ENCODE measurements at regions not wholly inside any gene's neighbourhood (a gene's known extent, or its start where the extent isn't known, plus 50 kb on each side); places are given as distances from the start of the nearest gene placed in this dataset. TPM values are rescaled to one million over a fixed set of nuclear protein-coding genes. Genes with fewer than 3 reads are reported as not detected.

GRCh38 chrX:44621078-44621477 lies 78.4 kb upstream of the FUNDC1 start:
- Histone ChIP-seq H3K36me3 (ENCODE audit: insufficient read depth, low read length) (no peaks in the 10 kb centered on the region), H4K20me1 (ENCODE audit: insufficient read depth, low read length) (no peaks in the 10 kb centered on the region), H3K4me1 (ENCODE audit: insufficient read depth, low read length, poor library complexity, severe bottlenecking) (no peaks in the 10 kb centered on the region), H3K4me2 (ENCODE audit: low read length) (no peak overlapping the region), H3K9me3 (ENCODE audit: low read length) (no peaks in the 10 kb centered on the region), H2AFZ (ENCODE audit: low read length) (no peak overlapping the region), H3K27ac (ENCODE audit: low read depth, low read length, poor library complexity, severe bottlenecking) (no peak overlapping the region), H3K9me2 (ENCODE audit: insufficient read depth, low read length) (no peaks in the 10 kb centered on the region), H3K4me3 (ENCODE audit: low read depth, low read length, poor library complexity, severe bottlenecking) (no peak overlapping the region), H3K79me2 (ENCODE audit: insufficient read depth, low read depth, low read length) (no peaks in the 10 kb centered on the region)
- POLR2A ChIA-PET: no interaction called here
- no TSS peak for BruUV-seq (replicated peaks)
- intact Hi-C loops (cut with micrococcal nuclease; ENCODE audit: unreplicated experiment): no loop called here
- no peak for DNase-seq (ENCODE audit: low spot score)
- CTCF ChIA-PET (ENCODE audit: unreplicated experiment): no interaction called here
- TF ChIP-seq, protein P1, sequence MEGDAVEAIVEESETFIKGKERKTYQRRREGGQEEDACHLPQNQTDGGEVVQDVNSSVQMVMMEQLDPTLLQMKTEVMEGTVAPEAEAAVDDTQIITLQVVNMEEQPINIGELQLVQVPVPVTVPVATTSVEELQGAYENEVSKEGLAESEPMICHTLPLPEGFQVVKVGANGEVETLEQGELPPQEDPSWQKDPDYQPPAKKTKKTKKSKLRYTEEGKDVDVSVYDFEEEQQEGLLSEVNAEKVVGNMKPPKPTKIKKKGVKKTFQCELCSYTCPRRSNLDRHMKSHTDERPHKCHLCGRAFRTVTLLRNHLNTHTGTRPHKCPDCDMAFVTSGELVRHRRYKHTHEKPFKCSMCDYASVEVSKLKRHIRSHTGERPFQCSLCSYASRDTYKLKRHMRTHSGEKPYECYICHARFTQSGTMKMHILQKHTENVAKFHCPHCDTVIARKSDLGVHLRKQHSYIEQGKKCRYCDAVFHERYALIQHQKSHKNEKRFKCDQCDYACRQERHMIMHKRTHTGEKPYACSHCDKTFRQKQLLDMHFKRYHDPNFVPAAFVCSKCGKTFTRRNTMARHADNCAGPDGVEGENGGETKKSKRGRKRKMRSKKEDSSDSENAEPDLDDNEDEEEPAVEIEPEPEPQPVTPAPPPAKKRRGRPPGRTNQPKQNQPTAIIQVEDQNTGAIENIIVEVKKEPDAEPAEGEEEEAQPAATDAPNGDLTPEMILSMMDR (conservative IDR thresholded peaks at IDR 0.05; ENCODE audit: low read length): no peak
- no peak for TF ChIP-seq EZH2phosphoT487 (IDR thresholded peaks at IDR 0.05; ENCODE audit: borderline replicate concordance, low read depth, low read length)

DNA sequence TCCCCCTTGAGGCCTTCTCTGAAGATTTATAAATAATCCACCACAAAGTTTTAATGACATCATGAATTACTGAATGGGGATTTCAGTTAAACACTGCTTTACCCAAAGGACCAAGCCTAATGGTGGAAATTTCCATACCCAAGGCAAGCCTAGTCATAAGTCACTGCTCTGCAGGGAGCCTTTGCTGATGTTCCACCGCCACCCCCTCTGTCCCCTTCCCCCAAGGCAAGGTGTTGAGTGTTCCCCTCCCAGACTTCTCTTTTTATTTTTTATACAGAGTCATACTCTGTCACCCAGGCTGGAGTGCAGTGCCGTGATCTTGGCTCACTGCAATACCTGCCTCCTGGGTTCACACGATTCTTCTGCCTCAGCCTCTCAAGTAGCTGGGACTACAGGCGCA lies 76.4 kb upstream of the FUNDC1 start:
- TF ChIP-seq, protein P1 (conservative IDR thresholded peaks at IDR 0.05; ENCODE audit: low read length): no peak
- no peak for TF ChIP-seq EZH2phosphoT487 (IDR thresholded peaks at IDR 0.05; ENCODE audit: borderline replicate concordance, low read depth, low read length)
- H3K4me3 ChIP-seq (ENCODE audit: low read depth, low read length, poor library complexity, severe bottlenecking): no peak overlapping the region
- DNase-seq (ENCODE audit: low spot score): no peak
- no peaks in the 10 kb centered on the region for H3K9me3 ChIP-seq (ENCODE audit: low read length)
- POLR2A ChIA-PET: no interaction called here
- no TSS peak for BruUV-seq (replicated peaks)
- no peak overlapping the region for H3K4me2 ChIP-seq (ENCODE audit: low read length)
- intact Hi-C loops (cut with micrococcal nuclease; ENCODE audit: unreplicated experiment): no loop called here
- H2AFZ ChIP-seq (ENCODE audit: low read length): no peak overlapping the region
- H3K79me2 ChIP-seq (ENCODE audit: insufficient read depth, low read depth, low read length): no peaks in the 10 kb centered on the region
- H3K9me2 ChIP-seq (ENCODE audit: insufficient read depth, low read length): no peaks in the 10 kb centered on the region
- H4K20me1 ChIP-seq (ENCODE audit: insufficient read depth, low read length): no peaks in the 10 kb centered on the region
- CTCF ChIA-PET (ENCODE audit: unreplicated experiment): no interaction called here
- no peaks in the 10 kb centered on the region for H3K36me3 ChIP-seq (ENCODE audit: insufficient read depth, low read length)
- no peak overlapping the region for H3K27ac ChIP-seq (ENCODE audit: low read depth, low read length, poor library complexity, severe bottlenecking)
- H3K4me1 ChIP-seq (ENCODE audit: insufficient read depth, low read length, poor library complexity, severe bottlenecking): no peaks in the 10 kb centered on the region

DNA sequence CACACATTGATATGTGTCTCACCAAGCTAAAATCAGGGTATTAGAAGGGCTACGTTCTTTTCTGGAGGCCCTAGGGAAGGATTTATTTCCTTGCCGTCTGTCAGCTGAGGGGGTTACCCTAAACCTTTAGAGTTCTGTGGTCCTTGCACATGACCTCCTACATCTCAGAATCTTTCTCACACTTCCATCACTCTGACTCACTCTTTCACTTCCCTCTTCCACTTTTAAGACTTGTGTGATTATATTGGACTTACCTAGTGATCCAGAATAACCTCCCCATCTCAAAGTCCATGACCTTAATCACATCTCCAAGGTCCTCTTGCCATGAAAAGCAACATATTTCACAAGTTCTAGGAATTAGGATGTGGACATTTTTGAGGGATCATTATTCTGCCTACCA lies 53.6 kb upstream of the FUNDC1 start:
- no peaks in the 10 kb centered on the region for H3K9me2 ChIP-seq (ENCODE audit: insufficient read depth, low read length)
- no peaks in the 10 kb centered on the region for H3K4me1 ChIP-seq (ENCODE audit: insufficient read depth, low read length, poor library complexity, severe bottlenecking)
- H3K27ac ChIP-seq (ENCODE audit: low read depth, low read length, poor library complexity, severe bottlenecking): no peak overlapping the region
- no peaks in the 10 kb centered on the region for H3K36me3 ChIP-seq (ENCODE audit: insufficient read depth, low read length)
- no peaks in the 10 kb centered on the region for H3K9me3 ChIP-seq (ENCODE audit: low read length)
- H3K4me3 ChIP-seq (ENCODE audit: low read depth, low read length, poor library complexity, severe bottlenecking): no peak overlapping the region
- no peaks in the 10 kb centered on the region for H4K20me1 ChIP-seq (ENCODE audit: insufficient read depth, low read length)
- BruUV-seq (replicated peaks): no TSS peak
- POLR2A ChIA-PET: no interaction called here
- TF ChIP-seq, protein P1 (conservative IDR thresholded peaks at IDR 0.05; ENCODE audit: low read length): no peak
- no peak for TF ChIP-seq EZH2phosphoT487 (IDR thresholded peaks at IDR 0.05; ENCODE audit: borderline replicate concordance, low read depth, low read length)
- no peaks in the 10 kb centered on the region for H3K79me2 ChIP-seq (ENCODE audit: insufficient read depth, low read depth, low read length)
- intact Hi-C loops (cut with micrococcal nuclease; ENCODE audit: unreplicated experiment): no loop called here
- CTCF ChIA-PET (ENCODE audit: unreplicated experiment): no interaction called here
- no peak overlapping the region for H2AFZ ChIP-seq (ENCODE audit: low read length)
- H3K4me2 ChIP-seq (ENCODE audit: low read length): no peak overlapping the region
- DNase-seq (ENCODE audit: low spot score): no peak

Small RNA genes lying in the stretch of these regions (small RNA-seq; reads per million reads assigned to genes)
- gene RN7SL291P: not detected
